ENCODE measurements at regions not wholly inside any gene's neighbourhood (a gene's known extent, or its start where the extent isn't known, plus 50 kb on each side); places are given as distances from the start of the nearest gene placed in this dataset.

DNA sequence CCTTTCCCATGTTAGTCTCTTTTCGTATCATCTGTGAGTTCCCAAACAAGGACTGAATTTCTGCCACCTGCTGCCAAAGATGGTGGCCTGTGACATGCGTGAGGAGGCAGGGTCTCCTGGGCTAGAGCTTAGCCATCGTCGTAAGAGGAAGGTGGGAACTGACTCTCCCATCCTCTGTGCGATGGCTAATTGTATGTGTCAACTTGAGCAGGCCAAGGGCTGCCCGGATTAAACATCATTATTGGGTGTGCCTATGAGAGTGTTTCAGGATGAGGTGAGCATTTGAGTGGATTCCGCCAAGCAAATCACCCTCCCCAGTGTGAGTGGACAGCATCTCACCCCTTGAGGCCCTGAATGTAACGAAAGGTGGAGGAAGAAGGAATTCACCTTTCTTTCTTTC, 220.7 kb upstream of the DIO3 start:
- no peak for DNase-seq

DNA sequence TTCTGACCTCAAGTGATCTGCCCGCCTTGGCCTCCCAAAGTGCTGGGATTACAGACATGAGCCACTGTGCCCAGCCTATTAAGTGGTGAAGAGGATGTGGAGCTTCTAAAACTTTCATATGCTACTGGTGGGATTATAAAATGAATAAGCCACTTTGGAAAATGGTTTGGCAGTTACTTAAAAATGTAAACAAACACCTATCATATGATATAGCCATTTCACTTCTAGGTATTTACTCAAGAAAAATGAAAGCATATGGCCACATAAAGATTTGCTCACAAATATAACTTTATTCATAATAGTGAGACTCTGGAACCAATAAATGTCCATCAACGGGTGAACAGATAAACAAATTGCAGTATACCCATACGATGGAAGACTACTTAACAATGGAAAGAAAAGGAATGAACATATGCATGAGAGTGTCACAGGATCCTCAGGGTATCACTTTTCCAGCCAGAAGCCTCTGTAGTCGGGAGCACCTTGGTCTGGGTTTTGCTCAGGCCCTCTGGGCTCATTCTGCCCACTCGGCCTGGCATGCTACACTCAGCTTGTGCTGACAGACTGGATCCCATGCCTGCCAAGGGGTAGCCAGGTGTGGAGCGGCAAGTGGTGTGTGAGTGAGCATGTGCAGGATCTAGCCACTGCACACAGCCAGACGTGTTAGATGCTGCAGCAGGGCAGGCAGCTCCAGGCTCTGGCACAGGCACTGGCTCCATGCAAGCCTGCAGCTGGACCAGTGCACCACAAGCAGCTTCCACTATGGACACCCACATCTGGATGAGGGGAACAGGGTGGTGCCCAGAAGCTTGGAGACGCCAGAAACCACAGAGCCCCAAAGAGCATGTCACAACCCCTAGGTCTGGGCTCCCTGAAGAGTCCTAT, 213.2 kb upstream of the DIO3 start:
- no peak for DNase-seq

DNA sequence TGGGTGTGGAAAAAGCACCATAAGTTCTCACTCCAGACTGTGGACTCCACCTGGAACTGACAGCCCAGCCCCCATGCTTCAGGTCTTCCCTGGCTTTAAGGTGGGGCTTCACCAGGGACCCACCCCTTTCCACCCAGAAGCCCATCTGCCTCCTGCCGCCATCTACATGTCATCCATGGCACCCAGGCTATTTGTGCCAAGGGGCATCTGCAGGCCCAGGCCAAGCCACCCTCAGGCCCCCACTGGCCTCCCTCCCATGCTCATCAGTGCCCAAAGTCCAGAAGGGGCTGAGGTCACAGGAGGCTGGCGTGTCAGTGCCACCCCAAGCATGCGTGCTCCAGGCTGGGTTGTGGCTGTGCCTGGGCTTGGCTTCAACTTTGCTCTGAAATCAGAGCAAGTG, 212.2 kb upstream of the DIO3 start:
- DNase-seq, result no peak

DNA sequence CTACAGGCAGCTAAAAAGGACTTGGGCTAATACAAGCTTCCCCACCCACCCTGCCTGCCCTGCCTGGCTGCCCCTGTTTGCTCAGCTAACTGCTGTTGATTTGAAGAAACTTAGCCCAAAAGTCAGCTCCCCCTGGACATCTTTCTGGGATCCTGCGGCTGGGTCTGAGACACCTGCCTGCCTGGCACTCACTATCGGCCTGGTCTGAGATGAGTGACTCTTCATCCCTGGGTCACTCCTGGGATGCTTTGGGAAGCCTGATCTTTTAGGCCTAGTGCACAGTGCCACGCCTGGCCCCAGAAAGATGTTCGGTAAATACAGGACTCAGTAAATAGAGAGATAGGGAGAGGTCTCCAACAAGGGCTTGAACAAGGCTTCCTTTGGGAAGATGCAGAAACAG, 211.3 kb upstream of the DIO3 start:
- DNase-seq, result no peak

DNA sequence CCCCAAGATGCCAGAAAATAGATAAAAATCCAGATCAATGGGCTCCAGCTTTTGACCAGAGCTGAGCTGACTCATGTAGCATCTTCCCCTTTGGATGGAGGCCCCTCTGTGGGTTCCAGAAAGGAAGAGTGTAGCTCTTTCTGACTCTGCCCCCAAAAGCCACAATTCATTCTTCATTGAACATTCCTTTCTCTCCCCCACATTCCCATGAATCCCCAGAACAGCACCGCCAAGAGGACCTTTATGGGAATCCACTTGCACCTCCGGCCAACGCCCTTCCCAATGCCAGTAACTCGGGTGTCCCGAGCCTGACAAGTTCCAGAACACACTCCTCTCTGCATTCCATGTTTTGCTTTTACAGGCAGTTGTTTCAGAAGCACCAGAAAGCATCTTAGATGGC, 210.6 kb upstream of the DIO3 start:
- no peak for DNase-seq

DNA sequence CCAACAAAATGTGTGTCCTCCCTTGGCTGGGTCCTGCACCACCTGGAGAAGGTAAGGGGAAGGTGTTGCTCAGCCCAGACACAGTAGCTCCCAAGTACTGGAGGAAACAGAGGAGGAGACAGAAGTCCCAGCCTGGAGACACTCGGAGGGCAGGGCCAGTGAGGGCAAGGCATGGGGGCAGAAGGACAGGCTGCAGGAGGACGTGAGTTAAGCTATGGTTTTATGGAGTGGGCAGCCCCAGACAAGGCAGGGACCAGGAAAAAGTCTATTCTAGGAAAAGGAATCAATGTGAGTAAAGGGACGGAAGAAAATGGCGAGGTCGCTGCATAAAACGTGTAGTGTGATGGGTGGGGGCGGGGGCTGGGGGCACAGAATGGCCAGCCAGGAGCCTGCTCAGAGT, 210.1 kb upstream of the DIO3 start:
- no peak for DNase-seq

DNA sequence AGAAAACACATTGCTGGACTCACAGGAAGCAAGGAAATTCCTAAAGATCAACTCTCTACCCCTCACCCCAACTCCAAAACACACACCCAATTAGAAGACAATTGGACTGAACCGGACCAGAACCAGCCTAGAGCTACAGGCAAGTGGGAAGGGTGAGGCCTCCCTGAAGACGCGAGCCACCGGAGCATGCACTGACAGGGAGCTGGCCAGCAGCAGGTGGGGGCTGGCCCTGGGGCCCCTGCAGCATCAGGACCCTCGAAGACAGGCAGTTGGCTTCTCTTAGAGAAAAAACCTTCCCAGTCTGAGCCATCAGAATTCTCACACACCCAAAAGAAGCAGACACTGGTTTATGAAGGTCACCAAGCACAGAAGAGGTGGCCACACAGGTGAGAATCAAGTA, 209.5 kb upstream of the DIO3 start:
- no peak for DNase-seq

DNA sequence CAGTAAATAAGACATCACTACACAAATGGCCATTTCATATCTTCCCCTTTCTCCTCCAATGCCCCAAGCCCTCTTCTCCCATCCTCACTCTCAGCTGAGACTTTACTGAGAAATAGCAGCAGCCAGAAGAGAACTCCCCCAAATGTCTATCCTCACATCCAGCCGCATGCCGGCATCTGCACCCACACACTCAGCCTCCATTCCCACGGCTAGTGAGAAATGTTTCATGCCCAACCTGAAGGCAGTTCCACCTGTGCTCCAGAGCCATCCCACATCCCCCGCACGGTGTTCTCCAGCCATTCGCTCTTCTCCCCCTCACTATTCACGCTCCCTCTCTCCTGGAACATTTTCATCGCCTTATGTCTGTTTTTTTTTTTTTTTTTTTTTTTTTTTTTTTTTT, 208.7 kb upstream of the DIO3 start:
- DNase-seq, result no peak

DNA sequence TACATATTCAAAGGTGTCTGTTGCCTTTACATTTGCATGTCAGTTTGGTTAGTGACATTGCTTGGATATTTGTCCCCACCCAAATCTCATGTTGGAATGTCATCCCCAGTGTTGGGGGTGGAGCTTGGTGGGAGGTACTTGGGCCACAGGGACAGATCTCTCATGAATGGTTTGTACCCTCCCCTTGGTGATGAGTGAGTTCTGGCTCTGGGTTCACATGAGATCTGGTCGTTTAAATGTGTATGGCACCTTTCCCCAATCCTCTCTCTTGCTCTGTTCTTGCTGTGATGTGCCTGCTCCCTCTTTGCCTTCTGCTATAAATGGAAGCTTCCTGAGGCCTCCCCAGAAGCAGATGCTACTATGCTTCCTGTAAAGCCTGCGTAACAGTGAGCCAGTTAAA, 207.9 kb upstream of the DIO3 start:
- DNase-seq, result no peak

DNA sequence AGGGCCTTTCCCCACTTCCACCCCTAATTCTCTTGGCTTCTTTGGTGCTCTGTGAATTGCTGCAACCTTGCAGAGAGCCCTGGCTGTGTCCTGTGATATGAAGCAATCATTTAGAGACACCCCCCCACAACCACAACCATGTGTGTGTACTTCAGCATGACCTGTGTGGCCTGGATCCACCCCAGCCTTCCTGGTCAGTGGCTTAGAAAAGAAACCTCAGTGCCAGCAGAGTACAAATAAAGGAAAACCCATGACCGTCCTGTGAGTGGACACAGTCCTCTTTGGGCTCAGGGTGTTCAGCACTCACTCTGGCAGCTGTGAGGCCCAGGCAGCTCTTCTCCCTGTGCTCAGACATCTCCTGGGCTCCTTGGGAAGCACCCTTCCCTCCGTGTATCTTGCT, 206.6 kb upstream of the DIO3 start:
- DNase-seq, result no peak

DNA sequence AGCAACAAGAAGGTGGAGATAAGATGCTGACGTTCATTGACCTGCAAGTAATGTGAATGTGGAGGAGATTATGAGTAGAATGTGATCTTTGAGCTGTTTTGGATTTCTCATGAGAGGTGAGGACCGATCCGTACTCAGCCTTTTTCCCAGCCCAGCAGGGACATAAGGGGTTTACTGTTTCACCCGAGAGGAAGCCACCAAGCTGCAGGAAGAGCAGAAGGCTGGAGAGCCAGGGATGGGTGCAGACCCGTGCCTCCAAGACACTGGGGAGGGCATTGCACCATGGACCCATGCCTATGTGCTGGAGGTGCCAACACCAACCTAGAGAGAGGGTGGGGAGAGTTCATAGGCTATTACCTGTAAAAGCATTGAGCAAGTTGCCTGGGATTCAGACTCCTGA, 206.0 kb upstream of the DIO3 start:
- DNase-seq, result no peak

DNA sequence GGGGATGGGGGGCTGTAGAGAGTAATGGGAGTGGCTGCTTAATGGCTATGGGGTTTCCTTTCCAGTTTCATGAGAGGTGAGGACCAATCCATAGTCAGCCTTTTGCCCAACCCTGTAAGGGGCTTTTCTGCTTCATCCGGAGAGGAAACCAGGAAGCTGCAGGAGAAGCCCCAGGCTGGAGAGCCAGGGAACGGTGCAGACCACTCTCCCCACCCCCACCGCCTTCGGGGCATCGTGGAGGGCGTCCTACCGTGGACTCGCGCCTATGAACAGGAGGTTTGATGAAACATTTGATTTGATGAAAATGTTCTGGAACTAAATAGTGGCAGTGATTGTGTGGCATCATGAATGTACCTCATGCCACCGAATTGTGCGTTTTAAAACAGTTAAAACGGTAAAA, 204.3 kb upstream of the DIO3 start:
- DNase-seq, result no peak

DNA sequence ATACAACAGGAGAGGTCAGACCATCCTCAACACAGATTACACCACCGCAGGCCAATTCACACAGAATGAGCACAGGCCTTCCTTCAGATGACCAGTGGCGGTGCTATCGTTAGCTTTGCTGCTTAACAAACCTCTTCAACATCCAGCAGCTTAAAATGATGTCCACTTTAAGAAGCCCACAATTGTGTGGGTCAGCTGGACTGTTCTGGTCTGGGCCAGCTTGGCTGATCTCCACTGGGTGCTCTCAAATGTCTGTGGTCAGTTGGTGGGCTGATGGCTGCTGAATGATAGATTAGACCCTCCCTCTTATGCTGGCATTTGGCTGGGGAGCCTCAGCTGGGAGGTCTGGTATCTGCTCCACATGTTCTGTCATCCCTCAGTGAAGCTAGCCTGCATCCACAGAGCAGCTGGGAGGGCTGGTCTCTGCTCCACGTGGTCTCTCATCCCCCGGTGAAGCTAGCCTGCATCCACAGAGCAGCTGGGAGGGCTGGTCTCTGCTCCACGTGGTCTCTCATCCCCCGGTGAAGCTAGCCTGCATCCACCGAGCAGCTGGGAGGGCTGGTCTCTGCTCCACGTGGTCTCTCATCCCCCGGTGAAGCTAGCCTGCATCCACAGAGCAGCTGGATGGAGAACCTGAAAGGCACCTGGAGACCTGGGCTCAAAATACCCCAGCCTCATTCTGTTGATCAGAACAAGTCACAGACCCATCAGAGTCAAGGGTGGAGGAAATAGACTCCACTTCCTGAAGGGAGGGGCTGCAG, 203.6 kb upstream of the DIO3 start:
- no peak for DNase-seq

DNA sequence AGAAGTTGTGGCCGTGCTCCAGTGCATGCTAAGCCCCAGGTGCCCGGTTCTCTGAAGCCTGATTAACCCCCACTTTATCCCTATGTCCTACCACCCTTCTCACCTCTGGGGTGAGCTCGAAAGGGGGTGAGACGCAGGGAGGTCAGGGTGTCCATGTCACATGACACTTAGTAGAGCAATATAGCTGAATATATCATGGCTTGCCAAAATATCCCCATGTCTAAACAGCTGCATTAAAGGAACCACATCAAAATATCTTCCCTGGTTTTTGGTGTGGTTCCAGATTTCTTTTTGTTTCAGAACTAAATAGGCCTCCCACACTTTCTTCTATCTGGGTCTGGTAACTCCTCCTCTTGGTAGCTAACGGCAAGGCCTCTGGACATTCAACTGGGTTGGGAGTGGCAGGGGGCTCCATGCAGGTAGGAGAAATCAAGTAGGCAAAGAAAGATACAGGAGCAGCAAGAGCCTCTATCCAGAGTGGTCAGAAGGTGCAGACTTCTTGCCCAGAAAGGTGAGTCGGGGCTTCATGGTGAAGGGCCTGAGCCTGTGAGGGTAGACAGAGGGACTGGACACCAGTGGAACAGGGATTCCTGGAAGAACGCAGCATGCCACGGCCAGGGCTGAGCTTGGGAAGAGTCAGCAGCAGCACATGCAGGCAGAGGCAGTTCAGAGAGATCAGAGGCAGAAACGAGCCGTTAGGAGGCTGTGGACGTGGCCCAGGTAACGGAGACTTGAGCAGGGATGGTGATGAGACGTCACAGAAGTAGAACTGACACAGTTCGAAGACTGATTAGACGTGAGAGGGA, 202.8 kb upstream of the DIO3 start:
- DNase-seq, result no peak

DNA sequence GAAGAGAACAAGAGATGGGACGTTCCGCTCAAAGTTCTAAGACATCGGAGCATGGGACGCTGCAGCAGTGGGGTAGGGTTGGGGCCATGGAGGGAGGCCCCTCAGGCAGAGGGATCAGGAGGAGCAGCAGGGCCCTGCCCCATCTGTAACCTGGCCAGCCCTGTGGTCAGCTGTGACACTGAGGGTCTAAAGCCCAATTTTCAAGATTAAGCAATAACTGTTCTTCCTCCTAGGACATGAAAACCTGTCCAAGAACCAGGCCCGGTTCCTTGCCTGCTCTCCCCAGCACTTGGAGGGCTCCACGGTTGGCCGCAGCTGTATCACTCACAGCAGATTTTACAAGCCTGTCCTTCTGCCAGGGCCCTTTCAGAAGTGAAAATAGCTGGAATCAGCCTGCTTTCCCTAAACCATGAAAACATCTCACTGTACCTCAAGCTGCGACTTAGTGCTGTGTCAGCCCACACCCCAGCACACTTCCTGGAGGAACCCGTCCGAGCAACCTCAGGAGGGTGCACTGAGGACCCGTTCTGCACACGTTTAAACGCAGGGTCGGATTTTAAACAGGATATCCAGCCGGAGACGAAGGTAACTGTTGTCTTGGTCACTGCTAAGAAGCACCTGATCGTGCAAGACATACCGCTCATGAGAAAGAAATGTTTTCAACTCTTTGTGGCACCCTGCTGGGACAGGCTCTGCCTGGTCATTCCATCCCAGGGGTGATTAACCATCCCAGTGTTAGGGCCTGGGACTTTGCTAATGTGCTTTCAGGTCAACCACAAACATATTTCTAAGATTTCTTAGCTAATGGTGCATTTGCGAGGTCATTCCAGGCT, 201.9 kb upstream of the DIO3 start:
- no peak for DNase-seq

DNA sequence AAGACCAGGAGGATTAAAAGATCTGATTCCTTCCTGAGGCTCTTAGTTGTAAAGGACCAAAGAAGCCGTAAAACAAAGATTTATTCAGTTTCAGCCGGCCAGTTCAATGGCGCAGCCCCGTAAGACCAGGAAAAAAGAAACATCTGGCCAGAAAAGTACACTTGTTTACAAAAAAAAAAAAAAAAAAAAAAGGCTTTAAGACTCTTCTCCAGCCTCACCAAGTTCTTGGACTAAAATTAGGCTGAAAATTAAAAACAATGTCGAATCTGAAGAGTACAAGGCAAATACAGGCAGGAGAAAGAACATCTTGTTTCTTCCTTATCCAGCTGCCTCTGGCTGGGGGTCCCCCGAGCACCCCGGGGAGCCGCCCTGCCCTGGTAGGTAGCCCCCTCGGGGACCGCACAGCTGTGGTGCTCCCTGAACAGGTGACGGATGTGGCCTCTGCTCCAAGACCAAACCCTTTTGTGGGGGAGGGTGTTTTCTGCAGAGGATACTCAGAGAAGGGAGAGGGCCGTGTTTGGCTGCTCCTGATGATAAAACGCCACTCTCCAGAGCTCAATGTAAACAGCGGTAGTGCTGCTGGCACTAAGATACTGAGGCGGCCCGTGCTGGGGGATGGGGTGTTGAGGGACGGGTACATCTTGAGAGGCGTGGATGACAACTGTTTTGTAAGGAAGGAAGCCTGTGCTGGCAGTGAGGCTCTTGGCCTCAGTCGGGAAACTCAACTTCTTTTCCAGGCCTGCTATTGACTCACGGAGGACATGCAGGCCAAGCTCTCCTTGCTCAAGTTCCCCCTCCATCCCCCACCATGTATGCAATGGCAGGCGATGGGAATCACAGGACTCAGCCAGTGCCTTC, 201.0 kb upstream of the DIO3 start:
- DNase-seq, result peak; percentile 74

DNA sequence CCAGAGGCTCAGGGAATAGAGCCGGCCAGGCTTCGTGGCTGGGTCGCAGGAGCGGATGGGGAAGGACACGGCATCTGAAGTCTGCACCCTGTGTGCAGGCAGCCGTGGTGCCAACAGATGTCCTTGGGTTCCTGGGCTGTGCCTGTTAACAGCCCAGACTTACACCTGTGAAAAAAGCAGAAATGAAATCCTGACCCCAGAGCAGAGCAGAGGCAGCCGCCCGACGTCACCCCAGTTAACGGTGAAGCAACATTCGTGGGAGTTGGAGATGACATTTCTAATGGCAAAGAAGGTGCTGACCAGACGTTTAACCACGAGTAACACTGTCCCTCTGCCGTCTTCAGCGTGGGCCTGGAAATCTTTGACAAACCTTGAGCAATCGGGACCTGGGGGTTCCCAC, 200.3 kb upstream of the DIO3 start:
- DNase-seq, result no peak

DNA sequence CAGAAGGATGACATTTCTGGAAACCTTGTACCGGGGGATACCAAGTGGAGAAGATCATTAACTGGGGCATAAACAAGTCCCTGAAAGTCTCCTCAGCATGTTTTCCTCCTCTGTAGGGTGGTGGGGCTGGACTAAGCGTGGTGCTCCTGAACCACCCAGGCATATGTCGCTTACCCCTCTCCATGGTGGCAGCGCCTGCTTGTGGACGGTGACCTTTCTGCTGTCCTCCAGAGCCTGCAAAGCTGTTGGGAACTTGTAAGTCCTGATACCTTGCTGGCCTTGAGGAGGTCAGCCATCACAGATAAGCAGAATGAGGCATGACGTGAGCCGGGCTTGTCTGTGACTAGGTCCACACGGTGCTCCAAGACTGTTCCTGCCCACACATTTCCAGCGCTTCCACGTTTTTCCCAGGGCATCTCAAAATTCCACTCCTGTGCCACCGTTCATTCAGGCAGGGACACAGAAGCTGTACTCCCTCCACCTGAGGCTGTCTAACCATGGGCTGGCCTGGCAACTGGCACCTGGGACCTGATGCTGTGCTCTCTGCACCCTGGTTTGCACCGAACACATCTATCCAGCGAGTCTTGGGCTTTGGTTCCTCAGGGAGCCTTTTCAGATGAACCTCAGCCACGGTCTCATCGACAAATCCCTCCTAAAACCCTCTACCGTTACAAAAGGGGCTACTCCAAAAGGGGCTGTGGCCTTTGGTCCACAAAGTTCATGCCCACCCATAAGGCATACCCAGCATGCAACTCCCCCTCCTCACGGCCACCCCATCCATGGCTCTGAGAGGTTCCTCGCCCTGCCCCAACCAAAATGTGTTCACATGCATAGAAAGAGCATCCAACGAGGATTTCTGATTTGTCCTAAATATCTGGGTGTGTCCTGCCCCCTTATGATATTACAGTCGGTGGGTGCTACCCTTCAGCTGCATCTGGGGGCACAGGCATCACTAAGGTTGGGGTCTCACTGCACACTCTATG, 199.6 kb upstream of the DIO3 start:
- DNase-seq, result no peak

DNA sequence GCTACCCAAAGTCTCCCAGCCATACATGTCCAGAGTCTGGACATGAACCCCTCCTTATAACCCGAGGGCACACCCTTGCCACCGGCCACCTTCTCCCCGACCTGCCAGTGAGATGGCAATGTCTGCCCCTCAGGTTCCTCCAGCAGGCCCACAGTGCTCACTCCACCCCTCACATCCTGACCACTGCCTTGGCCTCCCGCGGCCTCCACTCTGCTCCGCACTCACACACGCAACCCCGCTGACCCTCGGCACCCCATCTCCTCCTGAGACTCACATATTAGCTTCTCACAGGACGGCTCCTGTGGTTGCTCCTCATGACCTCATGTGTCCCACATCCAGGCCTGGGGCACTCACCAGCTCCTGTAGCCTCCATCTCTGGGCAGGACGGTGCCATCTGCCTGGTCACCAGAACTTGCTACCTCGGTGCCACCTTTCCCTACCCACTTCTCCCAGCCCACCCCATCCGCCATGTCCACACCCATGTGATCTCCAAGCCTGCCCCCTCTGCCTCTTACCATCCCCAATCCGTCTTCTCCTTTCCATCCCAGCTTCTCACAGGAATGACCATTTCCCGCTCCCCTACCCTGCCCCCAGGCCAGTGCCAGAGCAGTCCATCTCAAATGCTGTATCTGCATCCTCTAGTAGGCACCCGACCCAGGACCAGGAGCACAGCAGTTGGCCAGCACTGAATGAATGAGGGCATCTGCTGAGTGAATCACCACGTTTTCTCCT, 198.6 kb upstream of the DIO3 start:
- DNase-seq, result no peak

DNA sequence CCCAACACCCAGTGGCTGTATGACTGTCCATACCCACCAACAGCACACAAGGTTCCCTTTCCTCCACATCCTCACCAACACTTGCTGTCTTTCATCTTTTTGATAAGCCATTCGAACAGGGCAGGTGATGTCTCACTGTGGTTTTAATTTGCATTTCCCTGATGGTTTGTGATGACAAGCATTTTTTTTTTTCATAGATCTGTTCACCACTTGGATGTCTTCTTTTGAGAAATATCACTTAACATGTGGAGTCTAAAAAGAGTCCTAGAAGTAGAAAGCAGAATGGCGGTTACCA, 198.1 kb upstream of the DIO3 start:
- no peak for DNase-seq

Data from NCI-H1092 treated with DMSO at 0.1 percent for 48 hours (cell line).